Tibial nerve (tissue), 3 donors: ENCODE measurements at regions not wholly inside any gene's neighbourhood (a gene's known extent, or its start where the extent isn't known, plus 50 kb on each side); places are given as distances from the start of the nearest gene placed in this dataset.

Experiments used
- CTCF ChIP-seq, 5 experiments: fragments of 200-600 bp in 3 of 5; fragments of 450-650 bp in 2 of 5; sonication (generic) in 3 of 5; IDR thresholded peaks; one replicate each; pipeline ENCODE4 v1.5.1; 2016 to 2019; ENCODE audit warnings: antibody characterized with exemption in 5 of 5, mild to moderate bottlenecking in 3 of 5, moderate library complexity in 2 of 5
- POLR2A ChIP-seq, 2 donors: fragments of 450-650 bp; IDR thresholded peaks; one replicate each; pipeline ENCODE4 v1.6.1; 2017; ENCODE audit warnings: antibody characterized with exemption in 2 of 2, mild to moderate bottlenecking in 2 of 2, moderate library complexity in 2 of 2

GRCh38 chr6:79864001-79864400, 83.4 kb downstream of the ELOVL4 start:
- no peak for TF ChIP-seq POLR2A (IDR thresholded peaks at IDR 0.05)
- TF ChIP-seq CTCF (IDR thresholded peaks at IDR 0.05), result no peak
